ENCODE measurements at regions not wholly inside any gene's neighbourhood (a gene's known extent, or its start where the extent isn't known, plus 50 kb on each side); places are given as distances from the start of the nearest gene placed in this dataset.

GRCh38 chr10:36141856-36142560 is 499.9 kb upstream of the FZD8 start:
- no peak overlapping the region for H3K27ac ChIP-seq (ENCODE audit: low read depth, low read length)
- no peak for DNase-seq
- H3K23ac ChIP-seq (ENCODE audit: low read length), result no peak overlapping the region
- no peak overlapping the region for H2BK120ac ChIP-seq (ENCODE audit: low read depth, low read length)
- no peak overlapping the region for H3K56ac ChIP-seq (ENCODE audit: low read length)
- H3K79me1 ChIP-seq (ENCODE audit: low read length), result no peaks in the 10 kb centered on the region
- H3K9ac ChIP-seq (ENCODE audit: low read length), result no peak overlapping the region
- H3K79me2 ChIP-seq (ENCODE audit: control insufficient read depth, insufficient read depth, low read length), result no peaks in the 10 kb centered on the region
- no peak overlapping the region for H2BK5ac ChIP-seq (ENCODE audit: low read length)
- no peak overlapping the region for H2BK15ac ChIP-seq (replicated peaks; ENCODE audit: low read depth)
- no peak overlapping the region for H4K5ac ChIP-seq (ENCODE audit: low read length)
- no CpG with 5 or more reads among the region's 7 CpGs for WGBS (ENCODE audit: extremely low coverage, insufficient coverage, low lambda C conversion rate)
- H3K4ac ChIP-seq (ENCODE audit: low read depth, low read length), result no peak overlapping the region
- peak overlapping the region; percentile 22 for H3K18ac ChIP-seq (ENCODE audit: low read length)
- H2AK5ac ChIP-seq (ENCODE audit: low read length), result no peak overlapping the region
- no peak overlapping the region for H4K8ac ChIP-seq (ENCODE audit: low read depth, low read length)
- H3K27me3 ChIP-seq (ENCODE audit: insufficient read depth, low read length, poor library complexity), result no peaks in the 10 kb centered on the region
- no peaks in the 10 kb centered on the region for H3K36me3 ChIP-seq (ENCODE audit: control insufficient read depth, insufficient read depth, low read length)
- H3K4me1 ChIP-seq (ENCODE audit: control insufficient read depth, low read depth, low read length), result no peaks in the 10 kb centered on the region
- H3K4me3 ChIP-seq (ENCODE audit: low read length), result no peak overlapping the region
- H3K4me2 ChIP-seq (ENCODE audit: low read length), result no peak overlapping the region

- Histone ChIP-seq H2BK120ac (ENCODE audit: low read depth, low read length) (no peak overlapping the region), H3K4ac (ENCODE audit: low read depth, low read length) (no peak overlapping the region), H4K5ac (ENCODE audit: low read length) (no peak overlapping the region), H3K4me2 (ENCODE audit: low read length) (no peak overlapping the region), H3K79me1 (ENCODE audit: low read length) (no peaks in the 10 kb centered on the region), H3K23ac (ENCODE audit: low read length) (no peak overlapping the region), H3K18ac (ENCODE audit: low read length) (no peak overlapping the region), H3K4me3 (ENCODE audit: low read length) (no peak overlapping the region), H3K79me2 (ENCODE audit: control insufficient read depth, insufficient read depth, low read length) (no peaks in the 10 kb centered on the region), H2BK5ac (ENCODE audit: low read length) (no peak overlapping the region), H3K27me3 (ENCODE audit: insufficient read depth, low read length, poor library complexity) (no peaks in the 10 kb centered on the region), H3K9ac (ENCODE audit: low read length) (no peak overlapping the region), H2AK5ac (ENCODE audit: low read length) (no peak overlapping the region), H3K4me1 (ENCODE audit: control insufficient read depth, low read depth, low read length) (no peaks in the 10 kb centered on the region), H3K36me3 (ENCODE audit: control insufficient read depth, insufficient read depth, low read length) (no peaks in the 10 kb centered on the region), H4K8ac (ENCODE audit: low read depth, low read length) (no peak overlapping the region), H3K56ac (ENCODE audit: low read length) (no peak overlapping the region), H3K27ac (ENCODE audit: low read depth, low read length) (no peak overlapping the region), H2BK15ac (replicated peaks; ENCODE audit: low read depth) (no peak overlapping the region)
- no peak for DNase-seq
- WGBS (ENCODE audit: extremely low coverage, insufficient coverage, low lambda C conversion rate), result no CpG with 5 or more reads among the region's 4 CpGs
Observed at GRCh38 chr10:36129051-36129450, 487.0 kb upstream of the FZD8 start.

GRCh38 chr10:36126076-36126475 is 484.0 kb upstream of the FZD8 start:
- Histone ChIP-seq H3K18ac (ENCODE audit: low read length) (no peak overlapping the region), H3K27ac (ENCODE audit: low read depth, low read length) (no peak overlapping the region), H4K5ac (ENCODE audit: low read length) (no peak overlapping the region), H3K23ac (ENCODE audit: low read length) (no peak overlapping the region), H3K36me3 (ENCODE audit: control insufficient read depth, insufficient read depth, low read length) (no peaks in the 10 kb centered on the region), H3K27me3 (ENCODE audit: insufficient read depth, low read length, poor library complexity) (no peaks in the 10 kb centered on the region), H3K4me3 (ENCODE audit: low read length) (no peak overlapping the region), H3K4me2 (ENCODE audit: low read length) (no peak overlapping the region), H3K9ac (ENCODE audit: low read length) (no peak overlapping the region), H3K79me2 (ENCODE audit: control insufficient read depth, insufficient read depth, low read length) (no peaks in the 10 kb centered on the region), H3K4me1 (ENCODE audit: control insufficient read depth, low read depth, low read length) (no peaks in the 10 kb centered on the region), H4K8ac (ENCODE audit: low read depth, low read length) (no peak overlapping the region), H2BK120ac (ENCODE audit: low read depth, low read length) (no peak overlapping the region), H2AK5ac (ENCODE audit: low read length) (no peak overlapping the region), H2BK15ac (replicated peaks; ENCODE audit: low read depth) (no peak overlapping the region), H3K4ac (ENCODE audit: low read depth, low read length) (no peak overlapping the region), H3K79me1 (ENCODE audit: low read length) (no peaks in the 10 kb centered on the region), H2BK5ac (ENCODE audit: low read length) (no peak overlapping the region), H3K56ac (ENCODE audit: low read length) (no peak overlapping the region)
- DNase-seq, result no peak

- Histone ChIP-seq H2AK5ac (ENCODE audit: low read length) (no peak overlapping the region), H4K5ac (ENCODE audit: low read length) (no peak overlapping the region), H3K36me3 (ENCODE audit: control insufficient read depth, insufficient read depth, low read length) (no peaks in the 10 kb centered on the region), H3K56ac (ENCODE audit: low read length) (no peak overlapping the region), H3K79me2 (ENCODE audit: control insufficient read depth, insufficient read depth, low read length) (no peaks in the 10 kb centered on the region), H3K79me1 (ENCODE audit: low read length) (no peaks in the 10 kb centered on the region), H2BK5ac (ENCODE audit: low read length) (no peak overlapping the region), H3K9ac (ENCODE audit: low read length) (no peak overlapping the region), H3K18ac (ENCODE audit: low read length) (no peak overlapping the region), H2BK15ac (replicated peaks; ENCODE audit: low read depth) (no peak overlapping the region), H3K27ac (ENCODE audit: low read depth, low read length) (no peak overlapping the region), H3K4me1 (ENCODE audit: control insufficient read depth, low read depth, low read length) (no peaks in the 10 kb centered on the region), H3K4ac (ENCODE audit: low read depth, low read length) (no peak overlapping the region), H3K4me3 (ENCODE audit: low read length) (no peak overlapping the region), H3K4me2 (ENCODE audit: low read length) (no peak overlapping the region), H2BK120ac (ENCODE audit: low read depth, low read length) (no peak overlapping the region), H3K27me3 (ENCODE audit: insufficient read depth, low read length, poor library complexity) (no peaks in the 10 kb centered on the region), H4K8ac (ENCODE audit: low read depth, low read length) (no peak overlapping the region), H3K23ac (ENCODE audit: low read length) (no peak overlapping the region)
- DNase-seq, result no peak
- WGBS (ENCODE audit: extremely low coverage, insufficient coverage, low lambda C conversion rate), result no CpG with 5 or more reads among the region's 5 CpGs
Observed at GRCh38 chr10:36119455-36119854, 477.4 kb upstream of the FZD8 start.

- H2BK15ac ChIP-seq (replicated peaks; ENCODE audit: low read depth), result no peak overlapping the region
- no CpG with 5 or more reads among the region's 7 CpGs for WGBS (ENCODE audit: extremely low coverage, insufficient coverage, low lambda C conversion rate)
- no peak overlapping the region for H3K4me3 ChIP-seq (ENCODE audit: low read length)
- no peak overlapping the region for H4K8ac ChIP-seq (ENCODE audit: low read depth, low read length)
- no peak overlapping the region for H3K4me2 ChIP-seq (ENCODE audit: low read length)
- no peaks in the 10 kb centered on the region for H3K36me3 ChIP-seq (ENCODE audit: control insufficient read depth, insufficient read depth, low read length)
- H3K4me1 ChIP-seq (ENCODE audit: control insufficient read depth, low read depth, low read length), result no peaks in the 10 kb centered on the region
- no peak overlapping the region for H3K27ac ChIP-seq (ENCODE audit: low read depth, low read length)
- no peak overlapping the region for H2BK5ac ChIP-seq (ENCODE audit: low read length)
- no peaks in the 10 kb centered on the region for H3K79me1 ChIP-seq (ENCODE audit: low read length)
- H2BK120ac ChIP-seq (ENCODE audit: low read depth, low read length), result no peak overlapping the region
- no peak for DNase-seq
- no peak overlapping the region for H3K4ac ChIP-seq (ENCODE audit: low read depth, low read length)
- H3K23ac ChIP-seq (ENCODE audit: low read length), result no peak overlapping the region
- H3K56ac ChIP-seq (ENCODE audit: low read length), result no peak overlapping the region
- H3K79me2 ChIP-seq (ENCODE audit: control insufficient read depth, insufficient read depth, low read length), result no peaks in the 10 kb centered on the region
- no peaks in the 10 kb centered on the region for H3K27me3 ChIP-seq (ENCODE audit: insufficient read depth, low read length, poor library complexity)
- no peak overlapping the region for H3K9ac ChIP-seq (ENCODE audit: low read length)
- no peak overlapping the region for H2AK5ac ChIP-seq (ENCODE audit: low read length)
- no peak overlapping the region for H4K5ac ChIP-seq (ENCODE audit: low read length)
- no peak overlapping the region for H3K18ac ChIP-seq (ENCODE audit: low read length)
Observed at GRCh38 chr10:36118314-36118713, 476.2 kb upstream of the FZD8 start.

GRCh38 chr10:36117890-36118289 is 475.8 kb upstream of the FZD8 start:
- H3K18ac ChIP-seq (ENCODE audit: low read length), result no peak overlapping the region
- no peak overlapping the region for H3K27ac ChIP-seq (ENCODE audit: low read depth, low read length)
- H4K5ac ChIP-seq (ENCODE audit: low read length), result no peak overlapping the region
- H3K4me2 ChIP-seq (ENCODE audit: low read length), result no peak overlapping the region
- no peak overlapping the region for H2BK15ac ChIP-seq (replicated peaks; ENCODE audit: low read depth)
- no peaks in the 10 kb centered on the region for H3K27me3 ChIP-seq (ENCODE audit: insufficient read depth, low read length, poor library complexity)
- no peak overlapping the region for H3K4ac ChIP-seq (ENCODE audit: low read depth, low read length)
- no CpG with 5 or more reads among the region's 4 CpGs for WGBS (ENCODE audit: extremely low coverage, insufficient coverage, low lambda C conversion rate)
- no peak overlapping the region for H3K23ac ChIP-seq (ENCODE audit: low read length)
- no peak overlapping the region for H3K9ac ChIP-seq (ENCODE audit: low read length)
- no peak overlapping the region for H3K4me3 ChIP-seq (ENCODE audit: low read length)
- H3K36me3 ChIP-seq (ENCODE audit: control insufficient read depth, insufficient read depth, low read length), result no peaks in the 10 kb centered on the region
- H2BK5ac ChIP-seq (ENCODE audit: low read length), result no peak overlapping the region
- no peak overlapping the region for H3K56ac ChIP-seq (ENCODE audit: low read length)
- H3K79me1 ChIP-seq (ENCODE audit: low read length), result no peaks in the 10 kb centered on the region
- H2AK5ac ChIP-seq (ENCODE audit: low read length), result no peak overlapping the region
- no peak for DNase-seq
- no peaks in the 10 kb centered on the region for H3K4me1 ChIP-seq (ENCODE audit: control insufficient read depth, low read depth, low read length)
- H3K79me2 ChIP-seq (ENCODE audit: control insufficient read depth, insufficient read depth, low read length), result no peaks in the 10 kb centered on the region
- H4K8ac ChIP-seq (ENCODE audit: low read depth, low read length), result no peak overlapping the region
- H2BK120ac ChIP-seq (ENCODE audit: low read depth, low read length), result no peak overlapping the region
